Activated T-cell treated with anti-CD3 and anti-CD28 coated beads for 24 hours (primary cell): ENCODE measurements at regions not wholly inside any gene's neighbourhood (a gene's known extent, or its start where the extent isn't known, plus 50 kb on each side); places are given as distances from the start of the nearest gene placed in this dataset.
"Not testable (repeated sequence)": the region's sequence is repeated elsewhere in the genome, so short reads cannot be mapped to it uniquely, and the experiment has no call there.

Experiments
- DNase-seq: peaks from one replicate; pipeline ENCODE4 v3.0.0-alpha.2; 2020; ENCODE audit warnings: low read depth

GRCh38 chr21:27769763-27770162 lies 802.9 kb upstream of the ADAMTS5 start:
- no peak for DNase-seq

DNA sequence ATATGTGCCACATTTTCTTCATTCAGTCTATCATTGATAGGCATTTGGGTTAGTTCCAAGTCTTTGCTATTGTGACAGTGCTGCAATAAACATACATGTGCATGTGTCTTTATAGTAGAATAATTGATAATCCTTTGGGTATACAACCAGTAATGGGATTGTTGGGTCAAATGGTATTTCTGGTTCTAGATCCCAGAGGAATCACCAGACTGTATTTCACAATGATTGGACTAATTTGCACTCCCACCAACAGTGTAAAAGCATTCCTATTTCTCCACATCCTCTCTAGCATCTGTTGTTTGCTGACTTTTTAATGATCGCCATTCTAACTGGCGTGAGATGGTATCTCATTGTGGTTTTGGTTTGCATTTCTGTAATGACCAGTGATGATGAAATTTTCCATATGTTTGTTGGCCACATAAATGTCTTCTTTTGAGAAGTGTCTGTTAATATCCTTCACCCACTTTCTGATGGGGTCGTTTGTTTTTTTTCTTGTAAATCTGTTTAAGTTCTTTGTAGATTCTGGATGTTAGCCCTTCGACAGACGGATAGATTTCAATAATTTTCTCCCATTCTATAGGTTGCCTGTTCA lies 801.3 kb upstream of the ADAMTS5 start:
- DNase-seq = not testable (repeated sequence)

- no peak for DNase-seq
Measured at GRCh38 chr21:27764056-27764455, 797.2 kb upstream of the ADAMTS5 start.

DNA sequence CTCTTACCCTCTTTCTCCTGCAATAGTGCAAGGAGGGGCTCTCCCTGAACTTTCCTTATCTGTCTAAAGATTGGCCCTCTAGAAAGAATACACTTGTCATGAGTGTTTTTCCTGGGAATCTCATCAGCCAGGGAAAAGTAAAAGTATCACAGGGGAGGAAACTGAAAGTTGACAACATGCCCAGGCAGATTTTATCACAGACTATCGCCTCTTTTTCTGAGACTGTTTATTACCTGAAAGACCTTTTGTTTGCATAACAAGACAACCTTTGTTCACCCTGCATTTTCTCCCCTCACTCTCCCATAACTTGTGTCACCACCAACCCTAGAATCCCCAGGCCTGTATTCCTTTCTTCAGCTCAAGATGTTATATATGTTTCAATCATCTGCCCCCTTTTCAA lies 794.7 kb upstream of the ADAMTS5 start:
- no peak for DNase-seq

DNA sequence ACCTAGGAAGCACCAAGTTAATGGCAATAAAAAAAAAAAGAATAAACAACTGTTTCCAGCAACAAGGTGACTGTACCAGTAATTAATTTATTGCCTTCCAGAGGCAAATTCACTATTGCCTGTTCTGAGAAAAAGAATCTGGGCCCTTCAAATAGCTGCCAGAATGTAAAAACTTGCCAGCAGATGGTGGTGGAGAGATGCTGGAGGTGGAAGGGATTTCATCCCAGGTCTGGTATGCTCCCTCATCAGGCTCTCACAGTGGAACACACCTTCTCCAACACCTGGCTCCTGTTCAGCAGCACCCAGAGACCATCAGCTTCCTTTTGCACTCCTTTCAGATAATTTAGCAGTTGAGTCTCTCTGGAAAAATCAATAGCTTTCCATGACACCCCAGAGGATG lies 792.9 kb upstream of the ADAMTS5 start:
- DNase-seq = no peak

DNA sequence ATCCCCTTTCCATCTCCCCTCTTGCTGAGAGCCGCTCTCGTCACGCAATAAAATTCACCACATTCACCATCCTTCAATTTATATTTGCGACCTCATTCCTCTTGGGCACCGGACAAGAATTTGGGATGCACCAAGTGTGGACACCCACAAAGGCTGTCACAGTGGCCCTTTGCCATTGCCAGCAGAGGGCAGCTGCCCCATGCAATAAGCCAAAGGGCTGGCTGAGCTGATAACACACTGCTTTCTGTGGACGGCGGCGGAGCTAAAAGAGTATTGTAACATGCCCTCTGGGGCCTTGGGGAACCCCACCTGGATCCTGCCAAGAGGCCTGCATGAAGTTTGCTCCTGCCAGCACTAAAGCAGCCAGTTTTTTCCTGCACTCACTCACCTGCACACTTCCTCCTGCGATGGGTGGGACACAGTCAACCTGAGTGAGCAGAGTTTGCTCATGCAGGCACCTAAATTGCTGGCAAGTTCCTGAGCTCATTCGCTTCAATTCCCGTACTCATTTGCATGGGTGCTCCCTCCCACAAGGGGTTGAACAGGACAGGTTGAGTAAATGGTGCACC lies 792.3 kb upstream of the ADAMTS5 start:
- DNase-seq = no peak

GRCh38 chr21:27756191-27756590 lies 789.3 kb upstream of the ADAMTS5 start:
- no peak for DNase-seq

- DNase-seq = no peak
Measured at GRCh38 chr21:27743971-27744564, 777.2 kb upstream of the ADAMTS5 start.

DNA sequence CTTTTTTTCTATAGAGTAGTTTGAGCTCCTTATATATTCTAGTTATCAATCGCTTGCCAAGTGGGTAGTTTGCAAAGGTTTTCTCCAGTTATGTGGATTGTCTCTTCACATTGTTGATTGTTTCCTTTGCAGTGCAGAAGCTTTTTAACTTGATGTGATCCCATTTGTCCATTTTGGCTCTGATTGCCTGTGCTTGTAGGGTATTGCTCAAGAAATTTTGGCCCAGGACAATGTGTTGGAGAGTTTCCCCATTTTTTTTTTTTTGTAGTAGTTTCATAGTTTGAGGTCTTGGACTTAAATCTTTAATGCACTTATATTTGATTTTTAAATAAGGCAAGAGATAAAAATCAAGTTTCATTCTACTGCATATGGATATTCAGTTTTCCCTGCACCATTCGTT lies 774.8 kb upstream of the ADAMTS5 start:
- DNase-seq = no peak

DNA sequence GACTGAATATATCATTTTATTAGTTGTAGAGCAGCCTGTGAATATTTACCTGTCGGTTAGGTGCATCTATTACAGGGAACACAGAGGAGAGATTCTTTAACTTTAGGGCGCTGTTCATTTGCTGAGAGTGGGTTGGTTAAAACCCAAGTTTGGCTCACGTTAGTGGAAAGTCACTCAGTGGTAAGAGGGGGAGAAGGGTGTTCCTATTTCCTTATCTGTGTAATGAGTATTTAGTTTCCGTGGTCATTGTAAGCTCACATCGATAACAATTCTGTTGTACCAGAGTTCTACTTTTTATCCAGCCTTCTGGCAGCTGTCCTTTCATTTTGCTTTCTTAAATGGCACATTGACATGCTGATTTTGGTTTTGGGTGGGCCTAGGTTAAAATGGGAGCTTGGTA lies 773.2 kb upstream of the ADAMTS5 start:
- DNase-seq = no peak

DNA sequence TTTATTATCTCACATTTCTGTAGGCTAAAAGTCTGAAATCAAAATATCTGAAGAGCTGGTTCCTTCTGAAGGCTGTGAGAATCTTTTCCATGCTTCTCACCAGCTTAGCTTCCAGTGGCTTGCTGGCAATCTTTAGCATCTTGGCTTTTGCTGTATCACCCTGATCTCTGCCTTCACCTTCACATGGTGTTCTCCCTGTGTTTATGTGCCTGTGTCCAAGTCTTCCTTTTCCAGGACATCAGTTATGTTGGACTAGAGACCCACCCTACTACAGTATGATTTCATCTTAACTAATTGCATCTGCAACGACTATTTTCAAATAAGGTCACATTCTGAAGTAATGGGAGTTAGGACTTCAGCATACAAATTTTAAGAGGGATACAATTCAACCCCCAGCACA lies 772.3 kb upstream of the ADAMTS5 start:
- no peak for DNase-seq

DNA sequence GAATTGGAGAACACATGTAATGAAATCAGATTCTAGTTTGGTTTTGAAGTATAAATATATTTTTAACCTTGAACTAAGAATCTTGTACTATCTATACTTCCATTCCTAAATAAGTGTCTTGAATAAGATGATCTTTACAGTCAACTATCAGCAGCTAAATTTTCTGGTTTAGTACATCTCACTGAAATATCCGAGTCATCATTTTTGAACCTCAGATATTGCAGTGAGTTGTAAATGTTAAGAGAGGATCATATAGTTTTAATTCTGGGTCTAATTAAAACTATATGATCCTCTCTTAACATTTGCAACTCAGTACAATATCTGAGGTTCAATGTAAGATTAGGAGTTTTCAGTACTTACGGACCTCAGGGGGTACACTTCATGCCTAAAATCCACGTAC lies 768.8 kb upstream of the ADAMTS5 start:
- no peak for DNase-seq

DNA sequence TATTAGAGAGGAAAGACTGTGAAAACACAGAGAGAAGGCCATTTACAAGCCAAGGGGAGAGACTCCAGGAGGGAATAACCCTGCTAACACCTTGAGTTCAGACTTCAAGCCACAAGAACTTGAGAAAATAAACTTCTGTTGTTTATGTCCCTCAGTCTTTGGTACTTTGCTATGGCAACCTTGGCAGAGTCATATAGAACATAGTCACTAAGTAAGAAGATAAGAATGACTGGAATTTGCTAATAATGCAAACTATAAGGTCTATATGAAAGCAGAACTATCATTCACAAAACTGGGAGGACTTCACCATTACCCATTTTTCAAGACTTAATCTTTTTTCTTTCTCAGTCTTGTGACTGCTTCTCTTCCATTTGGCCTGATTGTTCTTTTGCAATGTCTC lies 767.3 kb upstream of the ADAMTS5 start:
- DNase-seq = no peak

DNA sequence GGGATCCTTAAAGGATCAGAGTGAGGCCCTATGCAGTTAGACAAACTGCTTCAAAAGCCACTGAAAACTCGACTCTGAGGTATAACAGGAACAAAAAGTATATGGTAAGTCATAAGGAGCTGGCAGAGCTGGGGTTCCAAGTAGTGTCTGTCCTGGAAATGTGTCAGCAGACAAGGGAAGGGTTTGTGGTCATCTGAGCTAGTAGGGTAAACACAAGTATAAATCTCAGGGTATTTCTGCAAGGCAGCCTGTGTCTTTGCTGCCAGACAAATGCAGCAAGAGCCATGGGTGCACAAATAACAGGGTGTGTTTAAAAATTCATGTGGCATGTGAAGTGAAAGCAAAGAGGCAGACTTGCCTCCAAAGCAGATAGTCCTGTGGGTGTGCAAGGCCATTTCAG lies 759.0 kb upstream of the ADAMTS5 start:
- DNase-seq = no peak

DNA sequence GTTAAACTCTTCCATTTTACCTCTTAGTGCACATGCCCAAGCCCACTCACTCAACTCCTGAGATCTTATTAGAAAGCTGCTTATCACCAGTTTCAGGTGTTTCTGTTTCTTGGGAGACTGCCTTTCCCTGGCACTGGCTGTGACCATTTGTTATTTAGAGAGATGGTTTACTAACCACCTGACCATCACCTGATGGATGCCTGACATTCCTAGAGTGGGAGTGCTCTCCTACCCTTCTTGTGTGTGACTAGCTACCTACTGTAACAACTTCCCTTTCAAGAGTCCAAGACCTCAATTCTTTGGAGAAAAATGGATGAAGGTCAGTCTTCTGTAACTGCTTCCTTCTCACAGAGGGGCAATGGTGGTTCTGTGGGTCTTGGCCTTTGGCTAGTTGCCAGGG lies 755.2 kb upstream of the ADAMTS5 start:
- DNase-seq = no peak

DNA sequence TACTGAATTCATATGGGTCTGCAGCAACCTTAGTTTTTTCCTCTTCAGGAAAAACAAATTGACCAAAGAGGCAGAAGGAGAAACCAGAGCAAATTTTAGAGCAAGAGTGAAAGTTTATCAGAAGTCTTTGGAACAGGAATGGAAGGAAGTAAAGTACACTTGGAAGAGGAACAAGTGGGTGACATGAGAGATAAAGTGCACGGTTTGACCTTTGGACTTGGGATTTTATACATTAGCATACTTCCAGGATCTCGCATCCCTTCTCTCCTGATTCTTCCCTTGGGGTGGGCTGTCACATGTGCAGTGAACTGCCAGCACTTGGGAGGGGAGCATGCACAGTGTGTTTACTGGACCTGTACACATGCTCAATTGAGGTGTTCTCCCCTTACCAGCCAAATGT lies 754.8 kb upstream of the ADAMTS5 start:
- no peak for DNase-seq

DNA sequence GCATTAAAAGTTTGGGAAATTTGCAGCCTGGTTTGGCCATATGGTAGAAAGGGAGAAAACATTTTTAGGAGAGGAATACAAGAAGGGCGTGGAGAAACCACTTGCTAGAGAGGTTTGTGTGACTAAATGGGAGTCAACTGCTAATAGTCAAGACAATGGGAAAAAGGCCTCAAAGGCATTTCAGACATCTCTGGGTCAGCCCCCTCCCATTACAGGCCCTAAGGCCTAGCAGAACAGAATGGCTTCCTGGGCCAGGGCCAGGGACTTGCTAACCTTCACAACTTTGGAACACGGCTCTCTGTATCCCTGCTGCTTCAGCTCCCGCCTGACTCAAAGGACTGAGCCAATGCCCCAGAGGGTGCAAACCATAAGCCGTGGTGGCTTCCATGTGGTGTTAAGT lies 752.3 kb upstream of the ADAMTS5 start:
- no peak for DNase-seq

GRCh38 chr21:27715131-27715530 lies 748.2 kb upstream of the ADAMTS5 start:
- no peak for DNase-seq

DNA sequence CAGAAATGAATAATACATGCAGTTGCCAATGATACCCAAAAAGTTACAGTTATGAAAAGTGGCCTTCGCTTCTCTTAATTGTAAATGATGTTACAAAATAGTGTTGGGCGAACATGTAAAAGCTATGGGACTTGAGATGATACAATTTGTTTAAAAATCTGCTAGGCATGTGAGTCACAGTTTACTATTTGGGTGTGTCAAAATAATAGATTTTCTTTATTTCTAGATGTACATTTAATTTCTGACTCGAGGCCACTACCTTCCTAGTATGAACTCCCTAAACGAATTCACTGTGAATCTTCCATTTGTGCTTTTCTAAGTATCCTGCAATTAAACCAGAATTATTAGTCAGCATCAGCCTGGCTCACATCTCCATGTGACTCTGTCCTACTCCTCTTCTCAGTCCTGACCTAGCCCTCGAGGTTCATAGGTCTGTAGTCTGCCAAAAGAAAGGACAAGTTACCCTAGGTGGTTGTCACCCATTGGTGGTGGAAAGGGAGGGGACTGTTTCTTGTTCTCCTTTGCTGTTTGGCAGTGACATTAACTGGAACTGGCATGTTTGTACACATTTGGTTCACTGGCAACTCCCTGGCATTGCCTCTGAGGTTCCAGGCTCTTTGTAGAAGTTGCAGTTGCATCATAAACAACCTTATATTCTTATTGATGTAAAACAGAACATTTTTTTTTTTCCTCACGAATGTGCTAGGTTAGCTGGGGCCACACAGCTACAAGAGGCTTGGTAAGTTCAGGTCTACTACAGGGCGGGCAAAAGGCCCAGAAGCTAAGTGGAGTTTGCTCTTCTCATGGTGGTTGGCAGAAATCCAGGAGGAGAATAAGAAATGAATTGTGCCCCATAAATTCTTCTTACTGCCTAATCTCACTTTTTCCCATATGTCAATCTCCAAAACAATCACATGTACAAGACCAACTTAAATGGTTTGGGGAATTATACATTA lies 746.5 kb upstream of the ADAMTS5 start:
- no peak for DNase-seq

DNA sequence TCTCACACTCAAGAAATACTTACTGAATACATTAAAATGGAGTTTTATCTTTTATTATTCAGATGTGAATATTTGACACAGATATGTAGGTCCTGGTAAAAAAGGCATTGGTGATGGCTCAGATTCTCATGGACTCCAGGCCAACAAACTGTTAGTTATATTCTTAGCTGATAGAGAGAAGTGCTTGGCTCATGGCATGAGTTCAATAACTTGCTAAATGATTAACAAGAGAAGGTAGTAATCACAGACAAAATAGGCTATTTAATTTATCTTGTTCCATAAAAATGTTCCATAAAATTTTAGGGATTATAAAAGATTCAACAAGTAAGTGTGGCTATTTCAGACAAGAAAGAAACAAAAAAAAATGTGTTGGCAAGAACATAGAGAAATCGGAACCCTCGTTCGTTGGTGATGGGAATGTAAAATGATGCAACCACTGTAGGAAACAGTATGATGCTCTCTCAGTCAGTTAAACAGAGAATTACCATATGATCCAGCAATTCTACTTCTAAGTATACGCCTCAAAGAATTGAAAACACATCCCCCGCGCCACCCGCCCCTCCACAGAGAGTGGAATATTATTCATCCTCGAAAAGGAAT lies 737.8 kb upstream of the ADAMTS5 start:
- no peak for DNase-seq

DNA sequence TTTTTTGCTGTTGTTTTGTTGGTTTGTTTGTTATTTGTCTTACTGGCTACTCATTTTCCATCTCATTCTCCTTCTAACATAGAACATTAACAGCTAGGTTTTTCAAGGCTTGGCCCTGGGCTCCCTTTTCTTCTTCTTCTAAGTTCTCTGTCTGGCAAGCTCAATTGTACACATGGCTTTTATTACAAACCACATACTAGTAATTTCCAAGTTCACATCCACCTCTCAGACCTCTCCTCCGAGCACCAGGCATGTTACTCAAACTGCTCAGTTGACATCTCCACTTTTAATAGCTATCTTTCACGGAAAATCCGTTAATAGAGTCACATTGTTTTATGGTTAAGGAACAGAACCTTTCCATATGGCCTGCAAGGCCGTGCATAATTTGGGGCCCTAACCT lies 736.9 kb upstream of the ADAMTS5 start:
- DNase-seq = no peak

GRCh38 chr21:27700974-27701614 lies 734.2 kb upstream of the ADAMTS5 start:
- DNase-seq = peak; percentile 32
